Esophagus squamous epithelium (tissue), 4 donors: ENCODE measurements at regions not wholly inside any gene's neighbourhood (a gene's known extent, or its start where the extent isn't known, plus 50 kb on each side); places are given as distances from the start of the nearest gene placed in this dataset.

ENCODE experiments used
- POLR2A ChIP-seq, 4 donors: fragments of 450-650 bp; IDR thresholded peaks; one replicate each; pipeline ENCODE4 v1.6.1; 2017; ENCODE audit warnings: antibody characterized with exemption in 4 of 4, mild to moderate bottlenecking in 4 of 4, moderate library complexity in 3 of 4
- TF ChIP-seq, protein P1 (sequence below), 6 experiments: fragments of 450-650 bp in 4 of 6; fragments of 200-600 bp in 2 of 6; sonication (generic) in 2 of 6; IDR thresholded peaks; one replicate each; pipeline ENCODE4 v1.5.1; 2016 to 2019; ENCODE audit warnings: antibody characterized with exemption in 6 of 6, mild to moderate bottlenecking in 4 of 6, moderate library complexity in 4 of 6

DNA sequence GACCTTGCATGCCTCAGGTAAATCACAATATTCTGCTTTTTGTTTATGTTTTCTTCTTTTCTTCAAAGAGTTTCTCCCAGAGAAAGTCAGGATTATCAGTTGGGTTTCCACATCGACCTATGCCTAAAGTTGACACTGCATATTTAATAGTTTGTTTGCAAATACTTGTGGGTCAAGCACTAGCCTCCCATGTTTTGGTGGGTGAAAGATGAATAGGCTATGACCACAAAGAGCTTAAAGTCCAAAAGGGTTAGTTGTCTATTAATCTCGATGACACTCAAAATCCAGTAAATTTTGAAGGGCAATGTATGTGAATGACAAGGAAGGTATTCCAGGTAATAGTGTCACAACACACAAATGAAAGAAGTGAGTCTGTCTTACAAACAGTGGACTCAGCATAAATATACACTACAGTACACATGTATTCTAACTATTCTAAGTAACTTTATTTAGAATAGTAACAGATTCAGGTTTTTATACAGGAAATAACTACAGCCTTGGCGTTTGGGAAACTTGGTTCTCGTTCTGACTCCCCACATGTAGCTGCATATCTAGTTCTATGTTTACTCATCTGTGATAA is 667.1 kb downstream of the PCDH17 start:
- TF ChIP-seq, protein P1, sequence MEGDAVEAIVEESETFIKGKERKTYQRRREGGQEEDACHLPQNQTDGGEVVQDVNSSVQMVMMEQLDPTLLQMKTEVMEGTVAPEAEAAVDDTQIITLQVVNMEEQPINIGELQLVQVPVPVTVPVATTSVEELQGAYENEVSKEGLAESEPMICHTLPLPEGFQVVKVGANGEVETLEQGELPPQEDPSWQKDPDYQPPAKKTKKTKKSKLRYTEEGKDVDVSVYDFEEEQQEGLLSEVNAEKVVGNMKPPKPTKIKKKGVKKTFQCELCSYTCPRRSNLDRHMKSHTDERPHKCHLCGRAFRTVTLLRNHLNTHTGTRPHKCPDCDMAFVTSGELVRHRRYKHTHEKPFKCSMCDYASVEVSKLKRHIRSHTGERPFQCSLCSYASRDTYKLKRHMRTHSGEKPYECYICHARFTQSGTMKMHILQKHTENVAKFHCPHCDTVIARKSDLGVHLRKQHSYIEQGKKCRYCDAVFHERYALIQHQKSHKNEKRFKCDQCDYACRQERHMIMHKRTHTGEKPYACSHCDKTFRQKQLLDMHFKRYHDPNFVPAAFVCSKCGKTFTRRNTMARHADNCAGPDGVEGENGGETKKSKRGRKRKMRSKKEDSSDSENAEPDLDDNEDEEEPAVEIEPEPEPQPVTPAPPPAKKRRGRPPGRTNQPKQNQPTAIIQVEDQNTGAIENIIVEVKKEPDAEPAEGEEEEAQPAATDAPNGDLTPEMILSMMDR (IDR thresholded peaks at IDR 0.05), result no peak
- no peak for TF ChIP-seq POLR2A (IDR thresholded peaks at IDR 0.05)
